Activated T-helper 17 cell treated with anti-CD3 and anti-CD28 coated beads, Interleukin-2, amount 50 U/mL, for 72 hours (primary cell): ENCODE measurements at regions not wholly inside any gene's neighbourhood (a gene's known extent, or its start where the extent isn't known, plus 50 kb on each side); places are given as distances from the start of the nearest gene placed in this dataset.
"Not testable (repeated sequence)": the region's sequence is repeated elsewhere in the genome, so short reads cannot be mapped to it uniquely, and the experiment has no call there.

Experiments
- ATAC-seq: fragments of 150-1000 bp; cut with Tn5 transposase; replicated peaks from 2 replicates; pipeline ENCODE4 v1.10.0; 2021; ENCODE audit warnings: mild to moderate bottlenecking, moderate library complexity
- H3K27ac Mint-ChIP-seq: one replicate; pipeline ENCODE4 v1.8.0; 2022; ENCODE audit warnings: mixed read lengths
- H3K27me3 Mint-ChIP-seq: one replicate; pipeline ENCODE4 v1.8.0; 2022; ENCODE audit warnings: mixed read lengths
- H3K36me3 Mint-ChIP-seq: one replicate; pipeline ENCODE4 v1.8.0; 2022; ENCODE audit warnings: low read depth, mild to moderate bottlenecking, mixed read lengths
- H3K4me1 Mint-ChIP-seq: one replicate; pipeline ENCODE4 v1.8.0; 2022; ENCODE audit warnings: mixed read lengths
- H3K4me3 Mint-ChIP-seq: one replicate; pipeline ENCODE4 v1.8.0; 2022; ENCODE audit warnings: mild to moderate bottlenecking, mixed read lengths
- H3K9me3 Mint-ChIP-seq: one replicate; pipeline ENCODE4 v1.8.0; 2022; ENCODE audit warnings: mixed read lengths

- not testable (repeated sequence) for H3K4me1 Mint-ChIP-seq, ATAC-seq, H3K36me3 Mint-ChIP-seq, H3K27ac Mint-ChIP-seq, H3K27me3 Mint-ChIP-seq, H3K4me3 Mint-ChIP-seq, H3K9me3 Mint-ChIP-seq
These were observed 66.5 kb upstream of the IKBKE start for GRCh38 chr1:206403612-206404307.

- H3K4me1 Mint-ChIP-seq, H3K27me3 Mint-ChIP-seq, H3K27ac Mint-ChIP-seq, H3K9me3 Mint-ChIP-seq, ATAC-seq, H3K4me3 Mint-ChIP-seq, H3K36me3 Mint-ChIP-seq: not testable (repeated sequence)
These were observed 65.8 kb upstream of the IKBKE start for GRCh38 chr1:206404309-206405027.

- not testable (repeated sequence) for H3K27ac Mint-ChIP-seq, H3K4me1 Mint-ChIP-seq, H3K4me3 Mint-ChIP-seq, H3K27me3 Mint-ChIP-seq, ATAC-seq, H3K36me3 Mint-ChIP-seq, H3K9me3 Mint-ChIP-seq
These were observed 65.0 kb upstream of the IKBKE start for GRCh38 chr1:206405282-206405681.

- H3K27ac Mint-ChIP-seq, H3K4me1 Mint-ChIP-seq, H3K4me3 Mint-ChIP-seq, H3K9me3 Mint-ChIP-seq, H3K27me3 Mint-ChIP-seq, H3K36me3 Mint-ChIP-seq: not testable (repeated sequence)
- peak; percentile 69 for ATAC-seq
These were observed 61.6 kb upstream of the IKBKE start for GRCh38 chr1:206408371-206409288.

- H3K4me3 Mint-ChIP-seq = no peak overlapping the region
- H3K9me3 Mint-ChIP-seq = no peaks in the 10 kb centered on the region
These were observed 59.0 kb upstream of the IKBKE start for GRCh38 chr1:206411321-206411720.

GRCh38 chr1:206415942-206416341, 54.3 kb upstream of the IKBKE start:
- peaks cover 39% of the 10 kb centered on the region for H3K36me3 Mint-ChIP-seq
- no peak for ATAC-seq
- H3K27ac Mint-ChIP-seq = no peak overlapping the region
- H3K9me3 Mint-ChIP-seq = no peaks in the 10 kb centered on the region
- H3K4me1 Mint-ChIP-seq = no peaks in the 10 kb centered on the region
- H3K4me3 Mint-ChIP-seq = no peak overlapping the region
- no peaks in the 10 kb centered on the region for H3K27me3 Mint-ChIP-seq

More at GRCh38 chr1:206411321-206411720, 59.0 kb upstream of the IKBKE start:
- no peaks in the 10 kb centered on the region for H3K4me1 Mint-ChIP-seq
- H3K27ac Mint-ChIP-seq = no peak overlapping the region
- ATAC-seq = no peak
- peaks cover 14% of the 10 kb centered on the region for H3K36me3 Mint-ChIP-seq
- no peaks in the 10 kb centered on the region for H3K27me3 Mint-ChIP-seq

- ATAC-seq = no peak
- Mint-ChIP-seq H3K9me3 (no peaks in the 10 kb centered on the region), H3K27me3 (no peaks in the 10 kb centered on the region), H3K36me3 (peaks cover 48% of the 10 kb centered on the region), H3K4me1 (no peaks in the 10 kb centered on the region), H3K4me3 (no peak overlapping the region), H3K27ac (peak overlapping the region; percentile 33)
These were observed 52.3 kb upstream of the IKBKE start for GRCh38 chr1:206417774-206418614.

- ATAC-seq = no peak
- peak overlapping the region; percentile 26 for H3K27ac Mint-ChIP-seq
- no peaks in the 10 kb centered on the region for H3K9me3 Mint-ChIP-seq
- H3K27me3 Mint-ChIP-seq = no peaks in the 10 kb centered on the region
- no peaks in the 10 kb centered on the region for H3K4me1 Mint-ChIP-seq
- H3K4me3 Mint-ChIP-seq = no peak overlapping the region
- H3K36me3 Mint-ChIP-seq = peaks cover 49% of the 10 kb centered on the region
These were observed 51.0 kb upstream of the IKBKE start for GRCh38 chr1:206419250-206419649.

GRCh38 chr1:206419783-206420182, 50.5 kb upstream of the IKBKE start:
- ATAC-seq = no peak
- H3K27me3 Mint-ChIP-seq = no peaks in the 10 kb centered on the region
- no peaks in the 10 kb centered on the region for H3K4me1 Mint-ChIP-seq
- peaks cover 49% of the 10 kb centered on the region for H3K36me3 Mint-ChIP-seq
- no peaks in the 10 kb centered on the region for H3K9me3 Mint-ChIP-seq
- no peak overlapping the region for H3K4me3 Mint-ChIP-seq
- no peak overlapping the region for H3K27ac Mint-ChIP-seq

- no peak overlapping the region for H3K27ac Mint-ChIP-seq
- H3K9me3 Mint-ChIP-seq = no peaks in the 10 kb centered on the region
- H3K4me1 Mint-ChIP-seq = no peaks in the 10 kb centered on the region
- no peak for ATAC-seq
- H3K27me3 Mint-ChIP-seq = no peaks in the 10 kb centered on the region
- no peak overlapping the region for H3K4me3 Mint-ChIP-seq
- peaks cover 48% of the 10 kb centered on the region for H3K36me3 Mint-ChIP-seq
These were observed 49.8 kb upstream of the IKBKE start for GRCh38 chr1:206420471-206420870.
